ENCODE measurements at regions not wholly inside any gene's neighbourhood (a gene's known extent, or its start where the extent isn't known, plus 50 kb on each side); places are given as distances from the start of the nearest gene placed in this dataset.
"Not testable (repeated sequence)": the region's sequence is repeated elsewhere in the genome, so short reads cannot be mapped to it uniquely, and the experiment has no call there.

- Histone ChIP-seq H3K27me3 (no peaks in the 10 kb centered on the region), H3K4me1 (no peaks in the 10 kb centered on the region), H3K36me3 (no peaks in the 10 kb centered on the region), H3K27ac (no peak overlapping the region), H3K4me3 (no peak overlapping the region), H3K9me3 (no peaks in the 10 kb centered on the region)
- no peak for TF ChIP-seq POLR2A (IDR thresholded peaks at IDR 0.05)
- no peak for TF ChIP-seq CTCF (IDR thresholded peaks at IDR 0.05)
- intact Hi-C loops (cut with DNase I; ENCODE audit: low total_unique reads): no loop called here
- no peak for DNase-seq
Observed at GRCh38 chr3:106068795-106069194, 200.0 kb upstream of the CBLB start.

DNA sequence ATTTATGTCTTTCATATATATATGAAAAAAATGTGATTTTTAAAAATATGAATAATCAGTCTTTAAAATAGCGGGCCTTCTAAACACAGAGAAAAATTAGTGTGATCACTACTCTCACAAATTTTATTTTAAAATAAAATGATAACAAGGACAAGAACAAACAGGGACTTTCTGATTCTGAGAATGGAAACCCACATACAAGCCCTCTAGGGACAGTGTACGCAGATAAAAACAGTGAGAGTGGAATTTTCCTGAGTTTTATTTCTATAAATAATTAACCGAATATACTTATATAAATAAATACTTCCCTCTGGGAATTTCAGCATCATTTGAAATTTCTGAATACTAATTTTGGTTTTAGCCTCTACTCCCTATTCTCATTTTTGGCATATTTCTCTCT lies 201.4 kb upstream of the CBLB start:
- no peak for DNase-seq
- H3K4me3 ChIP-seq: no peak overlapping the region
- no peaks in the 10 kb centered on the region for H3K4me1 ChIP-seq
- H3K27ac ChIP-seq: no peak overlapping the region
- H3K36me3 ChIP-seq: no peaks in the 10 kb centered on the region
- no peaks in the 10 kb centered on the region for H3K27me3 ChIP-seq
- intact Hi-C loops (cut with DNase I; ENCODE audit: low total_unique reads): no loop called here
- TF ChIP-seq CTCF (IDR thresholded peaks at IDR 0.05) (no peak), POLR2A (IDR thresholded peaks at IDR 0.05) (no peak)
- no peaks in the 10 kb centered on the region for H3K9me3 ChIP-seq

DNA sequence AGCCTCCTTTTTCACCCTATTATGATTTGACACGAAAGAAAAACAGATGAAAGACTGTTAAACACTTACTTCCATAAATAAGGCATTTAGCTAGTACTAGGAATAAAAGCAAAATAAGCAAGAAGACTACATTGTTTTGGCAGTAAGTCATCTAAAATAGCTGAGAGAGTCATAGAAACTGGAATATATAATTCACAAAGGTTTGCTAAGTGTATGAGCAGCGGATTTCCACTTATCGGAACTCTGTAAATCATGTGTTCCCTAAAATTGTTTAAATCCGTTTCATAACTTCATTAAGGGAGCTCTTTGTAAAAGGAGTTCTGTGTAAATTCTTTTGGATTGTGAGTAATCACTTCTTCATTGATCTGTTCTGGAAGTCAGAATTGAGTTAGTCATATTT lies 202.5 kb upstream of the CBLB start:
- Histone ChIP-seq H3K27me3 (no peaks in the 10 kb centered on the region), H3K27ac (no peak overlapping the region), H3K9me3 (no peaks in the 10 kb centered on the region), H3K4me3 (no peak overlapping the region), H3K4me1 (no peaks in the 10 kb centered on the region), H3K36me3 (no peaks in the 10 kb centered on the region)
- intact Hi-C loops (cut with DNase I; ENCODE audit: low total_unique reads): no loop called here
- no peak for DNase-seq
- TF ChIP-seq CTCF (IDR thresholded peaks at IDR 0.05) (no peak), POLR2A (IDR thresholded peaks at IDR 0.05) (no peak)

GRCh38 chr3:106072596-106072995 lies 203.8 kb upstream of the CBLB start:
- H3K27me3 ChIP-seq; DNase-seq; H3K36me3 ChIP-seq; H3K9me3 ChIP-seq; H3K27ac ChIP-seq; H3K4me3 ChIP-seq; intact Hi-C loops (cut with DNase I; ENCODE audit: low total_unique reads); H3K4me1 ChIP-seq: not testable (repeated sequence)

GRCh38 chr3:106073806-106074205 lies 205.0 kb upstream of the CBLB start:
- H3K9me3 ChIP-seq; H3K4me3 ChIP-seq; intact Hi-C loops (cut with DNase I; ENCODE audit: low total_unique reads); H3K36me3 ChIP-seq; DNase-seq; H3K4me1 ChIP-seq; H3K27ac ChIP-seq; H3K27me3 ChIP-seq: not testable (repeated sequence)

DNA sequence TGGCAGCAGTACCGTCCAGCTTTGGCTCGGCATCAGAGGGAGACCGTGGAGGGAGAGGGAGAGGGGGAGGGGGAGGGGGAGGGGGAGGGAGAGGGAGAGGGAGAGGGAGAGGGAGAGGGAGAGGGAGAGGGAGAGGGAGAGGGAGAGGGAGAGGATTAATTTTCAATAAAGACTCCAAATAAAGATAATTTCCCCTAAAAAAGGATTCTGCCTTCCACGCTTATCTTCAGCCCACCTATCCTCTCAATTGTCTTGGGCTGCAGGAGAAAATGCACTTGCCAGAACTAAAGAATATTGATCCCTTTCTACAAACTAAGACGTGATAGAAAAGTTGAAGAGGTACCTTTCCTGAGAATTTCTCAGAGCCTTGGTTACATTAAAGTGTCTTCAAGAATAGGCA lies 206.9 kb upstream of the CBLB start:
- H3K9me3 ChIP-seq; H3K4me3 ChIP-seq; intact Hi-C loops (cut with DNase I; ENCODE audit: low total_unique reads); DNase-seq; H3K36me3 ChIP-seq; H3K27me3 ChIP-seq; H3K27ac ChIP-seq; H3K4me1 ChIP-seq: not testable (repeated sequence)

- DNase-seq: no peak
- H3K36me3 ChIP-seq: no peaks in the 10 kb centered on the region
- H3K27ac ChIP-seq: no peak overlapping the region
Observed at GRCh38 chr3:106078635-106079034, 209.8 kb upstream of the CBLB start.

More at GRCh38 chr3:106078635-106079034, 209.8 kb upstream of the CBLB start:
- no peaks in the 10 kb centered on the region for H3K9me3 ChIP-seq
- TF ChIP-seq CTCF (IDR thresholded peaks at IDR 0.05) (no peak), POLR2A (IDR thresholded peaks at IDR 0.05) (no peak)
- H3K4me3 ChIP-seq: no peak overlapping the region
- no peaks in the 10 kb centered on the region for H3K27me3 ChIP-seq
- H3K4me1 ChIP-seq: no peaks in the 10 kb centered on the region
- intact Hi-C loops (cut with DNase I; ENCODE audit: low total_unique reads): no loop called here

Data from uterus (tissue), 3 donors.